Transverse colon (tissue), 4 donors: ENCODE measurements at regions not wholly inside any gene's neighbourhood (a gene's known extent, or its start where the extent isn't known, plus 50 kb on each side); places are given as distances from the start of the nearest gene placed in this dataset.

Source experiments
- CTCF ChIP-seq, 5 experiments: fragments of 200-600 bp in 3 of 5; fragments of 450-650 bp in 2 of 5; sonication (generic) in 3 of 5; IDR thresholded peaks; 1 replicate in 2 of 5; 2 replicates in 3 of 5; pipeline ENCODE4 v1.5.1; 2016 to 2017; ENCODE audit warnings: antibody characterized with exemption in 5 of 5, inconsistent platforms in 3 of 5, mild to moderate bottlenecking in 2 of 5, moderate library complexity in 1 of 5
- POLR2A ChIP-seq: fragments of 450-650 bp; IDR thresholded peaks from one replicate; pipeline ENCODE4 v1.6.1; 2016; ENCODE audit warnings: antibody characterized with exemption, mild to moderate bottlenecking, moderate library complexity
- POLR2AphosphoS5 ChIP-seq, 3 donors: sonication (generic); formaldehyde crosslinking; IDR thresholded peaks; one replicate each; pipeline ENCODE4 v1.6.1; 2016; ENCODE audit warnings: antibody characterized with exemption in 3 of 3

- TF ChIP-seq POLR2A (no peak), POLR2AphosphoS5 (IDR thresholded peaks at IDR 0.05) (no peak), CTCF (IDR thresholded peaks at IDR 0.05) (no peak)
Observed at GRCh38 chr4:163042306-163042705, 124.4 kb downstream of the NAF1 start.
